ENCODE measurements at regions not wholly inside any gene's neighbourhood (a gene's known extent, or its start where the extent isn't known, plus 50 kb on each side); places are given as distances from the start of the nearest gene placed in this dataset.
A peak's percentile ranks its signal among the peaks of the same experiment; 100 is the strongest.

GRCh38 chr5:162209005-162209605, 141.5 kb downstream of the GABRG2 start:
- peak; percentile 66 for TF ChIP-seq CTCF (conservative IDR thresholded peaks at IDR 0.05)
- TF ChIP-seq ZFX (IDR thresholded peaks at IDR 0.05): no peak
- H3K27ac ChIP-seq: no peak overlapping the region

- no peak for TF ChIP-seq ZFX (IDR thresholded peaks at IDR 0.05)
- TF ChIP-seq CTCF (conservative IDR thresholded peaks at IDR 0.05): no peak
- no peak overlapping the region for H3K27ac ChIP-seq
Measured at GRCh38 chr5:162214551-162214950, 147.0 kb downstream of the GABRG2 start.

- TF ChIP-seq CTCF (conservative IDR thresholded peaks at IDR 0.05) (no peak), ZFX (IDR thresholded peaks at IDR 0.05) (no peak)
- no peak overlapping the region for H3K27ac ChIP-seq
Measured at GRCh38 chr5:162217037-162217436, 149.5 kb downstream of the GABRG2 start.

- TF ChIP-seq ZFX (IDR thresholded peaks at IDR 0.05): no peak
- no peak for TF ChIP-seq CTCF (conservative IDR thresholded peaks at IDR 0.05)
- no peak overlapping the region for H3K27ac ChIP-seq
Measured at GRCh38 chr5:162221910-162222309, 154.3 kb downstream of the GABRG2 start.

DNA sequence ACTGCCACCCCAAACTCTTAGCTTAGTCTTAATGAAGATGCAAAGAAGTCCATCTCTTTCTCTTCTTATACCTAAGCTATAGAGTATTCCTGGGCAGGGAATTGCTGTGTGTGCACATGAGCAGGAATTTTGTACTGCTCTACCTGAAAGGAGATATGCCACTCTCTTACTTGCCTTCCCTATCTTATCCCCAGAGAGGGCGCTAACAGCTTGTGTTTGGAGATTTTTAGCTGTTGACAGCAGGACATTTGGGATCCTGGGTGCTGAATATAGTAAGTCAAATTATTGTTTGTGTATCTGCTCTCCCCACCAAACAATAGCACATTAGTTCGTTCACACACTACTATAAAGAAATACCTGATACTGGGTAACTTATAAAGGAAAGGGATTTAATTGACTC, 159.5 kb downstream of the GABRG2 start:
- TF ChIP-seq CTCF (conservative IDR thresholded peaks at IDR 0.05) (peak; percentile 11; the same call in 1 of the 2 replicates), ZFX (IDR thresholded peaks at IDR 0.05) (no peak)

DNA sequence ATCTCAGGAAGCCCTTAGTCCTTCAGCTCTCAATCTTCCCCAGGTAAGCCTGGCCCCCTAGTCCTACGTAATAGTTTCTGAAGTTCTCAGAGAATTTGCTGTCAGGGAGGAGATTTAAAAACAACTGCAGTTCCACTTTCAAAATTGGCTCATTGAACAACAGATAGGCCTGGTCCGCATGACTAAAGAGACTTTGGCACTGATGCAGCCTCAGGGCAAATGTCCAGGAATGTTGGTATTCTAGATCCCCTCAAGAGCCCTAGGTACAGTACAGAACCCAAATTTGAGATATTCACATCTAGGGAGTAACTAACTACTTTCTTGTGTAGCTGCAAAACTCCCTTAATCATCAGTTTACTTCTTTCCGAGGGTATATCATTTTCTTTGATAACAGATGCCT, 162.8 kb downstream of the GABRG2 start:
- H3K27ac ChIP-seq: no peak overlapping the region
- TF ChIP-seq ZFX (IDR thresholded peaks at IDR 0.05) (no peak), CTCF (conservative IDR thresholded peaks at IDR 0.05) (no peak)

More for the DNA sequence above, 159.5 kb downstream of the GABRG2 start:
- no peak overlapping the region for H3K27ac ChIP-seq

- H3K27ac ChIP-seq: no peak overlapping the region
- no peak for TF ChIP-seq ZFX (IDR thresholded peaks at IDR 0.05)
- TF ChIP-seq CTCF (conservative IDR thresholded peaks at IDR 0.05): no peak
Measured at GRCh38 chr5:162231522-162231921, 163.9 kb downstream of the GABRG2 start.

Measured in C4-2B (cell line).